GM06990 (cell line): ENCODE measurements at regions not wholly inside any gene's neighbourhood (a gene's known extent, or its start where the extent isn't known, plus 50 kb on each side); places are given as distances from the start of the nearest gene placed in this dataset.

Experiments used
- DNase-seq: peaks from one replicate; pipeline ENCODE4 v3.0.0-alpha.2; 2011; ENCODE audit not compliant: insufficient read length; ENCODE audit errors: extremely low read depth
- H3K27me3 ChIP-seq: replicated peaks from 2 replicates; pipeline ENCODE4 v1.6.0; 2011; ENCODE audit warnings: low read length; ENCODE audit not compliant: control insufficient read depth, insufficient read depth
- H3K36me3 ChIP-seq: 2 replicates; pipeline ENCODE4 v1.5.1; 2011; ENCODE audit warnings: low read length; ENCODE audit not compliant: control insufficient read depth, insufficient read depth
- H3K4me3 ChIP-seq: replicated peaks from 2 replicates; pipeline ENCODE4 v1.5.1; 2011; ENCODE audit warnings: low read depth, mild to moderate bottlenecking, control low read depth, low read length
- TF ChIP-seq, protein P1 (sequence below): IDR thresholded peaks from 2 replicates; pipeline ENCODE4 v1.5.1; 2011; ENCODE audit warnings: low read length, control low read depth, mild to moderate bottlenecking, inconsistent platforms; ENCODE audit not compliant: insufficient read depth, poor library complexity, severe bottlenecking

- Histone ChIP-seq H3K4me3 (no peak overlapping the region), H3K27me3 (no peaks in the 10 kb centered on the region), H3K36me3 (no peaks in the 10 kb centered on the region)
- no peak for DNase-seq
- TF ChIP-seq, protein P1, sequence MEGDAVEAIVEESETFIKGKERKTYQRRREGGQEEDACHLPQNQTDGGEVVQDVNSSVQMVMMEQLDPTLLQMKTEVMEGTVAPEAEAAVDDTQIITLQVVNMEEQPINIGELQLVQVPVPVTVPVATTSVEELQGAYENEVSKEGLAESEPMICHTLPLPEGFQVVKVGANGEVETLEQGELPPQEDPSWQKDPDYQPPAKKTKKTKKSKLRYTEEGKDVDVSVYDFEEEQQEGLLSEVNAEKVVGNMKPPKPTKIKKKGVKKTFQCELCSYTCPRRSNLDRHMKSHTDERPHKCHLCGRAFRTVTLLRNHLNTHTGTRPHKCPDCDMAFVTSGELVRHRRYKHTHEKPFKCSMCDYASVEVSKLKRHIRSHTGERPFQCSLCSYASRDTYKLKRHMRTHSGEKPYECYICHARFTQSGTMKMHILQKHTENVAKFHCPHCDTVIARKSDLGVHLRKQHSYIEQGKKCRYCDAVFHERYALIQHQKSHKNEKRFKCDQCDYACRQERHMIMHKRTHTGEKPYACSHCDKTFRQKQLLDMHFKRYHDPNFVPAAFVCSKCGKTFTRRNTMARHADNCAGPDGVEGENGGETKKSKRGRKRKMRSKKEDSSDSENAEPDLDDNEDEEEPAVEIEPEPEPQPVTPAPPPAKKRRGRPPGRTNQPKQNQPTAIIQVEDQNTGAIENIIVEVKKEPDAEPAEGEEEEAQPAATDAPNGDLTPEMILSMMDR: no peak
These were observed 95.0 kb upstream of the STK17B start for GRCh38 chr2:196266351-196266750.

GRCh38 chr2:196266855-196267254 lies 95.5 kb upstream of the STK17B start:
- no peaks in the 10 kb centered on the region for H3K36me3 ChIP-seq
- H3K27me3 ChIP-seq: no peaks in the 10 kb centered on the region
- no peak for DNase-seq
- TF ChIP-seq, protein P1: no peak
- no peak overlapping the region for H3K4me3 ChIP-seq

DNA sequence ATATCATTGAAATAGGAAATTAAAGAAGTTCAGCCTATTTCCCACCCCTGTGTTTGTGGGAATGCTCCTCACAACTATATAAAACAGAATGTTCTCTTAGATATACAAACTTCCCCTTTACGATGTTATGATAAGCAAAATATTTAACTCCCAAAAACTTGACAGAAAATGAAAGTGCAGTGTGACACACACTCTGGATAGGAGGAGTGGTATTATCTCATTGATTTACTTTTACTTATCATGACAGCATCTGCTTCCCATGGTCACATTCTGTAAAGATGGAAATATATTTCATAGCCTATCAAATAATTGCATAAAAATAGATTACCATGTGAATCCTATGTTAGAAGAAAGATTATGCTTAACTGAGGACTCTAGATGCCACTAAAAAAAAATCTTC lies 96.6 kb upstream of the STK17B start:
- Histone ChIP-seq H3K36me3 (no peaks in the 10 kb centered on the region), H3K27me3 (no peaks in the 10 kb centered on the region), H3K4me3 (no peak overlapping the region)
- TF ChIP-seq, protein P1: no peak
- no peak for DNase-seq

GRCh38 chr2:196268538-196269338 lies 97.4 kb upstream of the STK17B start:
- no peak for DNase-seq
- TF ChIP-seq, protein P1: no peak
- Histone ChIP-seq H3K36me3 (peaks cover under 1% of the 10 kb centered on the region; the same call in 1 of the 2 replicates), H3K27me3 (no peaks in the 10 kb centered on the region), H3K4me3 (no peak overlapping the region)

GRCh38 chr2:196271795-196272194 lies 100.4 kb upstream of the STK17B start:
- Histone ChIP-seq H3K27me3 (no peaks in the 10 kb centered on the region), H3K36me3 (peaks cover 3% of the 10 kb centered on the region; the same call in 1 of the 2 replicates), H3K4me3 (no peak overlapping the region)
- no peak for DNase-seq
- TF ChIP-seq, protein P1: no peak
